ENCODE measurements at regions not wholly inside any gene's neighbourhood (a gene's known extent, or its start where the extent isn't known, plus 50 kb on each side); places are given as distances from the start of the nearest gene placed in this dataset.

GRCh38 chr10:47098238-47098637, 187.0 kb downstream of the PTPN20 start:
- no peak overlapping the region for H3K4me3 Mint-ChIP-seq
- H3K36me3 Mint-ChIP-seq (ENCODE audit: low read depth): peaks cover 29% of the 10 kb centered on the region
- TF ChIP-seq CTCF (IDR thresholded peaks at IDR 0.05): no peak
- peaks cover 14% of the 10 kb centered on the region; the same call in 1 of the 2 replicates for H3K9me3 Mint-ChIP-seq
- DNase-seq: no peak
- no peaks in the 10 kb centered on the region for H3K4me1 Mint-ChIP-seq (ENCODE audit: low read depth)
- H3K27me3 Mint-ChIP-seq (ENCODE audit: insufficient read depth): peaks cover 52% of the 10 kb centered on the region
- H3K27ac Mint-ChIP-seq: no peak overlapping the region

- H3K36me3 Mint-ChIP-seq (ENCODE audit: low read depth): peaks cover 29% of the 10 kb centered on the region
- DNase-seq: no peak
- no peak overlapping the region for H3K4me3 Mint-ChIP-seq
- TF ChIP-seq CTCF (IDR thresholded peaks at IDR 0.05): no peak
- peaks cover 48% of the 10 kb centered on the region for H3K27me3 Mint-ChIP-seq (ENCODE audit: insufficient read depth)
- peaks cover 5% of the 10 kb centered on the region for H3K4me1 Mint-ChIP-seq (ENCODE audit: low read depth)
- no peak overlapping the region for H3K27ac Mint-ChIP-seq
- peaks cover 14% of the 10 kb centered on the region; the same call in 1 of the 2 replicates for H3K9me3 Mint-ChIP-seq
Observed at GRCh38 chr10:47098964-47099363, 187.7 kb downstream of the PTPN20 start.

- peaks cover 44% of the 10 kb centered on the region for H3K27me3 Mint-ChIP-seq (ENCODE audit: insufficient read depth)
Observed at GRCh38 chr10:47099474-47099873, 188.2 kb downstream of the PTPN20 start.

GRCh38 chr10:47101196-47101595, 190.0 kb downstream of the PTPN20 start:
- no peak overlapping the region for H3K27ac Mint-ChIP-seq
- no peak for DNase-seq
- peaks cover 12% of the 10 kb centered on the region; the same call in 1 of the 2 replicates for H3K9me3 Mint-ChIP-seq
- peaks cover 36% of the 10 kb centered on the region for H3K27me3 Mint-ChIP-seq (ENCODE audit: insufficient read depth)
- peaks cover 10% of the 10 kb centered on the region; the same call in 1 of the 2 replicates for H3K36me3 Mint-ChIP-seq (ENCODE audit: low read depth)
- TF ChIP-seq CTCF (IDR thresholded peaks at IDR 0.05): no peak
- no peak overlapping the region for H3K4me3 Mint-ChIP-seq
- peaks cover 13% of the 10 kb centered on the region for H3K4me1 Mint-ChIP-seq (ENCODE audit: low read depth)

More at GRCh38 chr10:47099474-47099873, 188.2 kb downstream of the PTPN20 start:
- no peak for TF ChIP-seq CTCF (IDR thresholded peaks at IDR 0.05)
- no peak for DNase-seq
- H3K27ac Mint-ChIP-seq: no peak overlapping the region
- H3K4me3 Mint-ChIP-seq: no peak overlapping the region
- H3K4me1 Mint-ChIP-seq (ENCODE audit: low read depth): peaks cover 10% of the 10 kb centered on the region
- H3K36me3 Mint-ChIP-seq (ENCODE audit: low read depth): peaks cover 24% of the 10 kb centered on the region
- peaks cover 14% of the 10 kb centered on the region; the same call in 1 of the 2 replicates for H3K9me3 Mint-ChIP-seq

- Mint-ChIP-seq H3K36me3 (ENCODE audit: low read depth) (0 out of 2 replicates have a peak, but pooled peaks cover 7% of the 10 kb centered on the region), H3K27ac (no peak overlapping the region), H3K4me1 (ENCODE audit: low read depth) (peaks cover 13% of the 10 kb centered on the region), H3K4me3 (no peak overlapping the region), H3K27me3 (ENCODE audit: insufficient read depth) (peaks cover 29% of the 10 kb centered on the region), H3K9me3 (peaks cover 10% of the 10 kb centered on the region; the same call in 1 of the 2 replicates)
- no peak for TF ChIP-seq CTCF (IDR thresholded peaks at IDR 0.05)
- DNase-seq: no peak
Observed at GRCh38 chr10:47101807-47102206, 190.6 kb downstream of the PTPN20 start.
